GM18870 (cell line): ENCODE measurements at regions not wholly inside any gene's neighbourhood (a gene's known extent, or its start where the extent isn't known, plus 50 kb on each side); places are given as distances from the start of the nearest gene placed in this dataset.

Experiments
- ATAC-seq: cut with Tn5 transposase; IDR thresholded peaks from one replicate; pipeline ENCODE4 v1.9.1; 2021; ENCODE audit warnings: moderate library complexity; ENCODE audit not compliant: unreplicated experiment

DNA sequence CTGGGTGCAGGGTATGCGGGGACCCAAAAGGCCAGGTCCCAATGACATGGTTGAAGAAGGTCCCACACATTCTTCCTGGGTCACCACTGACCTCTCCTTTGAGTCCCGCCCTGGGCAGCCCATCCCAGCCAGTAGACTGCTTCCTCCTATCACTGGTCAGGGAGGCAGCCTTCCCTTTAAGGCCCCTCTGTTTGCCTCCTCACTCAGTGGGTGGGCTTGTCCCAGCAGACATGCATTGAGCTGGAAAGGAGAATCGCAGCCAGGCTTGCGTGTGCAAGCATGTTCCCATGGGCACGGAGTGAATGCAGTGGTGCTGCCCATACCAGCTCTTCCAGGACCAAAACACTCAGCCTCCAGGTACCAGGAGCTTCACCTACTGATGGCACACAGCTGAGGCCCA, 162.4 kb upstream of the SYT13 start:
- ATAC-seq = no peak

DNA sequence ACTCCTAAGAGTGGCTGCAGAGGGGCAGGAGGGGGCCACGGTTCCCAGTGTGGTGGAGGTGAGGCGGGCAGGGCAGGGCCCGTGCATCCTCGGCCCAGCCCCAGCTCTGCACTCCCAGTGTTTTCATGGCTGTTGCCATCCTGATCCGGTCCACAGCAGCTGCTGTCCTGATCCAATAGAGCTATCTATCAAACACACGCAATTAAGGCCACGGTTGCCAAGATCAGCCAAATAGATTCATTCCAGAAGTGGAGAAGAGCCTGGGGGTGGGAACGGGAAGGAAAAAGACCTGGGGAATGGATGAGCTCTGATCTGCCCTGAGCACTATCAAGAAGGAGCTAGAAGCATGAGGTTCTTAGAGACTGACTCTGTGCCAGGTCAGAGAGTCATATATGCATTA, 160.9 kb upstream of the SYT13 start:
- ATAC-seq = no peak

DNA sequence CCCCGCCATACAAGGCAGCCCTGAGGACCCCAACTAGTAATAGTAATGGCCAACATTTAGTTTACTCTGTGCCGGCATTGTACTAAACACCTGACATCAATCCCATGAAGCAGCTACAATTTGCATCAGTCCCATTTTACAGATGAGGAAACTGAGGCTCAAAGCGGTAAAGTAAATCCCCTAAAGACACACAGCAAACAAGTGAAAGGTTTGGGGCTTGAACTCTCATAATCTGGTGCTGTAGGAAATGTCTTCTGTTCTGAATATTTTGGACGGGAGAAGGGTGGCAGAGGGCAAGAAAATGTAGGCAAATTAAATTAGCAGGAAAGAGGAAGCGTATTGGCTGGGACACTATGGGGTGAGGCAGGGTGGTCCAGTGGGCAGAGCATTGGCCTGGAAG, 160.3 kb upstream of the SYT13 start:
- no peak for ATAC-seq

DNA sequence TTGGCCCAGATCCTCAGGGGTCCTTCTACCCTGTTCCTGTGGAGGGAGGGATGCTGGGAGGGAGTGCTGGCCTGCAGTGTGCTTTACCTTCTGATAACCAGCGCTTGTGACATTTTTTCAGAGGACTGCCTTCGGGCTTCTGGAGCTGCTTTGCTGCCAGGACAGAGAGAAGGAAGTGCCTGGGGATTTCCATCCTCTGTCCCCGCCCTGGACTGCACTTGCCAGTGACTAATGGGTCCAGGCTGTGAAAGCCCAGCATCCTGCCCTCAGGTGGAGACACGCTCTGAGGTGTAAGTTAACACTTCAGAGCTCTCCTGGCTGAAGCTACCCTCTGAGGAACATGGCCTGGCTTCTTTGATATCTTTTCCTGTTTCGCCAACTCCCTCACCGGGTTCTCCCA, 158.7 kb upstream of the SYT13 start:
- no peak for ATAC-seq

DNA sequence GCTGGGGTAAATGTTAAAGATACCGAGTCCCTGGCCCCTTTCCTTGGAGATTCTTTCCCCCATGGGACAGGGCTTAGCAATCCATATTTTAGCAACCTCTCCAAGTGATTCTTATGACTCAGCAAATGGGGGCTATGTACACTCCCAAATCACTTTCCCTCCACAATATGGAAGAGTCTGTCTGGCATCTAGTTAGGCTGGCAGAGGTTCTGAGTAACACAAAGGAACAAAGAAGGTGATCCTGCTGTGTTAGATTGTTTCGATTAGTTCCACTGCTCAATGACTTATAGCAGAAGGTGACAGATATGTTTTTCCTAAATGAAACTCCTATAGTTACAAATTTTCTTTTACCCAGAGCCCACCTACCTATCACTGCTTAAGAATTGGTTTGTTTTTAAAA, 154.0 kb upstream of the SYT13 start:
- ATAC-seq = no peak

DNA sequence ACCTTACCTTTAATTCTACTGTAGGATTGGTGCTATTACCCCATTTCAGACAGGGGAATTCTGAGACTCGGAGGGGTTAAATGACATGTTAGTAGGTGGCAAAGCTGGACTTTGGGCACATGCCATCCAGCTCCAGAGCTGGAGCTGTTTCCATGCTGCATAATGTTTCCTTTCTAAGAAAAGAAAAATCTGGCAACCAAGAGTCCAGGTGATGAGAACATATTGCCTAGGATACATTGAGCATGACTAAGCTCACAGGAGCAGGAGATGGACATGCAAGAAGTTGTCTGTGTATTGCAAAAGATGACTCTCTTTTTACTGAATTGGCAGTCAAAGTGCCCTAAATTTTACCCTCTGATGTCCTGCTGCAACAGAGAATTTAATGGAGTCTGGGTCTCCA, 150.8 kb upstream of the SYT13 start:
- ATAC-seq = no peak

DNA sequence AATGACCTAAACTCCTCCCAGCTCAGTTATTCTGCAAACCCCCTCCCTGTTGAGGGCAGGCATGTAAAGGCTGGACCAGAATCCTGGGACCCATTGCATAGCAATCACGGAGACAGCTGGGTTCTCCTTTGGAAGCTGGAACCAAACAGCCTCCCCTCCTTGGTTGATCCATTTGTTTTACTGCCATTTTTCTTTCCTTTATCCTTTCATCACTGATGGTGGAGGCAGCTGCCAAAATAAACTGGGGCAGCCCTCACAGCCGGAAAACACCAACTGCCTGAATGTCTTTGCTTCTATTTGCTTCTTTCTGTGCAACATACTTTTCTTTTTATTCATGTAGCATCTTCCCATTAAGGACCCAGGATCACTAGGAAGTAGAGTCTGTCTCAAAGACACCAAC, 150.0 kb upstream of the SYT13 start:
- no peak for ATAC-seq

DNA sequence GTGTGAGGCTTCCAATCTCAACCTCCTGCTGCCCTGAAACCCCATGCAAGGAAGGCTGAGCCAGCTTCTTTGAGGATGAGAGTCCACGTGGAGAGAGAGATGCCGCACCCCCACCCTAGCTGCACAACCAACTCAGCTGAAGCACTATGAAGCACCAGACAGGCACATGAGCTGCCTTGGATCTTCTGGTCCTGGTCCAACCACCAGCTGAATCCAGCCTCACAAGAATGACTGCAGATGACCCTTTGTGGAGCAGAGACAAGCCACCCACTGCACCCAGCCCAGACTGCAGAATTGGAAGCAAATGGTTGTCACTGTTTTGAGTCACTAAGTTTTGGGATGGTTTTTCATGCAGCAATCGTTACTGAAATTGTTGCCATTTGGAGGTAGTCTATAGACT, 149.6 kb upstream of the SYT13 start:
- ATAC-seq = no peak

DNA sequence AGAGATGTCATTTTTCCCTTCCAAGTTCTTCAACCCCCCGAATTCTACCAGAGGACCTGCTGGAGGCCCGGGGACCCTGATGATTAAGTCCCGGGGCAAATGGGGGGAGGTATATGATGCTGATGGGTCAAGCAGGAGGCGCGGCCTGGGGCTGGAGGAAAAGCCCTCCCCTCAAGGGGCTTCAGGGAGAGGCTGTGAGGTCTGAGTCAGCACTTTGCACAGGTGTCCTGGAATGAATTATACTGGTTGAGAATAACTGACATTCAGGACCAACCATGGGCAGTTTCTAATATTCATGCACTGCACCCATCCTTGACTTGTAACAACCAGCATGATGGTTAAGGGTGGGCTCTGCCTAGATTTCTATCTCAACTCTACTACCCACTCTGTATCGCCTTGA, 146.8 kb upstream of the SYT13 start:
- no peak for ATAC-seq

DNA sequence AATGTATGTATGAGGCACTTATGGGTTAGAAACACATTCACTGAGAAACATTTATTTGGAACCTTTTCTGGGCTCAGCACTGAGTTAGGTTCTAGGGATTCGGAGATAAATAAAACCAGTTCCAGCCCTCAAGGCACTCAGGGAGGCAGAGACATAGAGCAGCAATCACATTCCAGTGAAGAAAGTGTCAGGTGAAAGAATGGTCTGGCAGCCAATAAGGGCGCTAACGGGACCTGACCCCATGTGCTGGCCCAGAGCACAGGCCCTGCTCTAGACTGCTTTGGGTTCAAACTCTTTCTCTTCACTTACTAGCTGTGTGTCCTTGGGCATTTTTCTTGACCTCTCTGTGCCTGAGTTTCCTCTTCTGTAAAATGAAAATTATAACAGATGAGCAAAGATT, 146.0 kb upstream of the SYT13 start:
- no peak for ATAC-seq

DNA sequence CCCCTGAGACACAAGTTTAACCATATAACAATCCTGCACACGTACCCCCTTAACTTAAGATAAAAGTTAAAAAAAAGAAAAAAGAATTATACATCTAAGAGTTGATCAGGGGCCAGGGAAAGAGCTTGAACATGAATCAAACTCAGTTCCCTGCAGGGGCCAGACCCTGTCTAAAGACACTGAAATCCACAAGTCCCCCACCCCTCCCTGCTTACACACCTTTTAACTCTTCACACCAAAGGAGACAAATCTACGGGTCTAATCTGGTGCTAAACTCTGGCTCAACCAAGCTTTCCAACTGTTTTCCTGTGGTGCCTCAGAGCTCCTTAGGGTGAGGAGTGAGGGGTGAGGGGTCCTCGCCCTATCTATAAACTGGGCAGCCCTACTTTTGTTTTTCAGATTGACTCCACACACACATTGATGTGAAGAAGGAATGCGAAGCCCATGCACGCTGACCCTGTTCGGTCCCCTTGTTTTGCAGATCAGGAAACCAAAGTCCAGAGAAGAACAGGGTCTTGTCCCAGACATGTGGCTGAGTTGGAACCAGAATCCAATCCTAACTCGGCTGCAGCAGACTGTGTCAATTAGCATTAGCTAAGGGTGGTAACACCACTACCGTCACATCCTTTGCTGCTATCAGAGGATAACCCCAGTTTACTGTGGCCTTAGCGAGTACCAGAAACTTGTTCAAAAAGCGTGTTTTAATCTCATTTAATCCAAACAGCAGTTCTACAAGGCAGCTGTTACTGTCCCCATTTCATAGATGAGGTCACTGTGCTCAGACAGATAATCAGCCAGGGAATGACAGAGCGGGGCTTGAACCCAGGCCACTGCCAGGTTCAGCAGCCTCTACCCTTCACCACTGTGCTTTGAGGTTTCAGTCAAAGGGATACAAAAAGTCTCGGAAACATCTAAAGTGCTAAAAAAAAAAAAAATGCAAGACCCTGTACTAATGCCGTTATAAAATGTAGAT, 145.2 kb upstream of the SYT13 start:
- no peak for ATAC-seq

DNA sequence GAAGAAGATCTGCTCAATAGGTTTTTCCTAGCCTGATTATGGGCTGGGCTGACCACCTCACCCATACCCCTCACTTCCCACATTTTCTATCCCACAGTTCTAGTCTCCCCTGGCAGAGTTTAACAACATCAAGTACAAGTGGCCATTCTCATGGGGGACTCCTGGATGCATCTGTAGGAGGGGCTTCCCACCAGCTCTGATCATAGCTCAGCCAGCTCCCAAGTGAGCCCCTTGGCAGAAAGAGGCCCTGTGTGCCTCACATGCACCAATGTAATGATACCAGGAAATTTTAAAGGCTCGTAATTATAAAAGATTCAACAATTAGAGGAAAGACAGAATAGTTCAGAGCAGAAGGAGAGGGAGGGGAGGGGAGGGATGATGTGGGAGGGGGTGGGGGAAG, 144.2 kb upstream of the SYT13 start:
- ATAC-seq = no peak

DNA sequence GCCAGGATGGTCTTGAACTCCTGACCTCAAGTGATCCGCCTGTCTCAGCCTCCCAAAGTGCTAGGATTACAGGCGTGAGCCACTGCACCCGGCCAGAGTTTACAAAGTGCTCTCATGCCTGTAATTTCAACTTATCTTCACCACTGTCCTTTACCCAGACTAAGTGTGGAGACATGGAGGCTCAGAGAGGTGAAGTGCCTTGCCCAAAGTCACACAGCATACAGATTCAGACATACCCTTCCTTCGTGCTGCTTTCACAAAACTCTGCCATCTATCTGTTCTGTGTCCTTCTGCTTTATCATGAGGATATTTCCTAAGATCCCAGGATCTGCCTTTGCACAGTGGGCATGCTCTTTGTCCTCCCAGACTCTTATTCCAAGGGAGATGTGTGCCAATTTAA, 143.6 kb upstream of the SYT13 start:
- no peak for ATAC-seq

DNA sequence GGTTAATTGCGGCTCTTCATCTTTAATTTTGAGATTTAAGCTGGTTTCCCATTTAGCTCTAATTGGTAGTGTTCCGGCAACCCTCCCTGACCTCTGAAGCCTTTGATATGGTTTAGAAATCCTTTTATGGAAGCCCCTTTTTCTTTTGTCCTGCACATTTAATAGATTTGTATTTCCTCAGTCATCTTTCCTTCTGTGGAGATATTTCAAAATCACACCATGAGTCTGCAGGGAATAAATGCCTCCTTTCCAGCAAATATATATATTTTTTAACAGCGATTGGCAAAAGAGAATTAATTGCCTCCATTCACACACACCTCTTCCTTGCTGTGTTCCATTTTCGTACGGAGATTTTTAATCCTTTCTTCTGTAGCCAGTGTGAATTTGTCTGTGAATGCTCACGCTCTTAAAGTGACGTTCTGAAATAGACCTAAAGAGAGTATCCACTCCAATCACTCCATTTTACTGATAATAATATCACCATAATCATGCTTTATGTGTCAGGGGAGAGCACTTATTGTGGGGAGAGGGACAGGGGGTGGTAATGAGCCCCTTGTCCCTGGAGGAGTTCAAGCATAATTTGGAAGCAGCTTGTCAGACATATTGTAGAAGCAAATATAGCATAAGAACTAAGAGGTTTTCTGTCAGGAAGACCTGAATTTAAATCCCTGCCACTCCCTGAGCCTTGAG, 142.5 kb upstream of the SYT13 start:
- ATAC-seq = no peak

DNA sequence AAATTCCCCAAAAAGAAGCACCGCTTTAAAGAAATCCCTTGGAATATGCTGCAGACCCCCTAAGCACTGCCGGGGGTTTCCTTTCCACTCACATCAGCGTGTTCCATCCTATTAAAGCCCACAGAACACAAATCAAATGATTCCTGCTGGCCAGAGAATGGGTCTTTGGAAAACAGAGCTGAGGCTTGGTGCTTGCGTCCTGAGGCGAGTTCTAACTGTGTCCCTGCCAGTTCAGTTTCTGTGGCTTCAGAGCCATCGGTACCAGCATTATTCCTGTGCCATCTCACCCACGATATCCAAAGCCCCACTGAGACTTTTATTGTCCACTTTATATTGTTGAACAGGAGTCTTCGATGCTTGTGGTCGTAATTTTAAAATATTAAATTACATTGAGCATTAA, 142.0 kb upstream of the SYT13 start:
- no peak for ATAC-seq

DNA sequence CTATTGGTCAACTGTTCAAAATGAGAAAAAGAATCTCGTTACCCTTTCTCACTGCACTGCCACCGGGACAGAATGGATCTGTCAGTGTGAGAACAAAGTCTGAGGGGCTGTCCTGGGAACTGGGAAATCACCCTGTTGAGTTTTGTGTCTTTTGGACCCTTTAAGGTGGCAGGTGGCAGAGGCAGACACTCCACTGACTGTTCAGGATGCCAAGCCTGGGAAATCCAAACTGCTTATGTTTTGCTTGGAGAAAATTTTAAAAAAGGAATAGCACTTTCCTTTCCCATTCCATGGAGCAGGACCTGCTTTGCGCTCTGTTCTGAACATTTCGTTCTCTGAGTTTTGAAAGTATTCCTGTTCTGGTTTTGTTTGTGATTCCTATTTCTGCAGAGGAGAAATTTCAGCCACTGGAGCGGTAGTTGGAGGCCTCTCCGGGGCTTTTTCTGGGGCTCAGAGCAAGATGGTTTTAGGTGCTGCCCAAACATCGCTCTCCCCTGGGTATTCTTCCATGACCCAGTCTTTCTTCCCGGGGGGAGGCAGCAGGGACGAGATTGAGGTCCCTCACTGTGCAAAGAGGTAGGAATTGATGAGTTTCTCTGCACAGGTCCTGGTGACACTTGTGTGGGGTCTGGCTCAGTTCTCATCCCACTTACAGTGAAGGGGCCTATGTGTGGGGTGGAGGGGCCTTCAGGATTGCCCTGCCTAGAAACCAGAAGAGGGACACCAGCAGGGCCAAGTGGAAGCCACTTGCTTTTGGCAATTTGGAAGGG, 138.5 kb upstream of the SYT13 start:
- ATAC-seq = no peak

DNA sequence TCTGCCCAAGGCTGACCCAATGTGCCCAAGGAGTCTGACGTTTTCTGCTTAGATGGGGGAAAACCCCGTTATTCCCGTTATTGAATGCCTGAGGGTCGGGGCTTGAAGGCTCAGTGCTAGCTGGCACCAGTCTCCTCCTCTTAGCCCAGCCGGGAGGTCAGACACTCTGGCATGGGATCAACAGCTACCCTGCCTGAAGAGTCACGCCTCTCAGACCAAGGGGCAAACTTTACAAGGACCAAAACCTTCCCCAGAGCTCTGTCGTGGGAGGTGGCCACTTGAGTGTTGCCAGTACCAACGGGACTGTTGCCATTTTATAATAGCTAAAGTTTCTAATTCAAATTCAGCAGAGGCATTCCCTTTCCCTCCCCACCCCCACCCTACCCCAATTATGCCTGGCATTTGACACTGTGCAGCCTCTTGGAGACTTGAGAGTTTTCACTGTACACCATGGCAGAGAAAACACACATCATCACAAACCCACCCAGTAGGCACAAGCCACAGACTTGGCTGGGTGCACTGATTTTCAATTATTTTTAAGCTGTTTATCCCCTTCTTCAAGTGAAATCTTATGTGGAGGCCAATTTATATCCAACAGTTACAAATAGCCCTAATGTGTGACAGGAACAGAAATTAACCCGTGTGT, 137.5 kb upstream of the SYT13 start:
- no peak for ATAC-seq

DNA sequence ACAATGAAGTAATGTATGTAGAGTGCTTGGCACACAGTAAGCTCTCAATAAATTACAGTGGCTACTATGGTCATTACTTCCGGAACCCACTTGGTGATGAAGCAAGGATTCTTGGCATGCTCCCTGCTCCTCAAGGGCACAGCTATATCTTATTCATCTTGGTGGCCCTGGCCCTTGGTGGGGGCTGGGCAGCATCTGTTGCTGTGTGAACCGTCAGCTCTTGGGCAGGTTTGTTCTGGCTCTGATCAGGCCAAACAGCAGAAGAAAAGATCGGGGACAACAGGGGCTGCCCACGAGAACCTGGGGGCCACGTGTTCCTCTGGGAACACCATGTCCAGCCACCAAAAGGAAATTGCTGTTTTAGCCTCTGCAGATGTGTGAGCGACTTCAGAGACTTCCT, 136.9 kb upstream of the SYT13 start:
- ATAC-seq = no peak

DNA sequence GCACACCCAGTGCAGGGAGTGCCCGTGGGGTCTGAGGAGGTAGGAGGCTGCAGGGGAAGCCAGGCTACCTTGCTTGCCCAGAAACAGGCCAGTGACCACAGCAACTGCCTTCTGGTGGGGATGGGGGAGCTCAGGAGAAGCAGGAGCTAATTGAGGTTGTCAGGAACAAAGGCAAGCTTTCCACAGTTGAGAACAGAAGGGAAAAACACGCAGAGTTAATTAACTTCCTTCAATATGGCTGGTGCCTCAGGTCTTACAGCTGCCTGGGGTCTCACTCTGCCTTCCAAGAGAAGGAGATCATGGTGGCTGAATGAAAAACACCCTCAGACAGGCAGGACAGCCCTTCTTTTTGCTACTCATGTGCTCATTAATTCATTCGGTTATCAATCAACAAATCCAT, 127.9 kb upstream of the SYT13 start:
- no peak for ATAC-seq

DNA sequence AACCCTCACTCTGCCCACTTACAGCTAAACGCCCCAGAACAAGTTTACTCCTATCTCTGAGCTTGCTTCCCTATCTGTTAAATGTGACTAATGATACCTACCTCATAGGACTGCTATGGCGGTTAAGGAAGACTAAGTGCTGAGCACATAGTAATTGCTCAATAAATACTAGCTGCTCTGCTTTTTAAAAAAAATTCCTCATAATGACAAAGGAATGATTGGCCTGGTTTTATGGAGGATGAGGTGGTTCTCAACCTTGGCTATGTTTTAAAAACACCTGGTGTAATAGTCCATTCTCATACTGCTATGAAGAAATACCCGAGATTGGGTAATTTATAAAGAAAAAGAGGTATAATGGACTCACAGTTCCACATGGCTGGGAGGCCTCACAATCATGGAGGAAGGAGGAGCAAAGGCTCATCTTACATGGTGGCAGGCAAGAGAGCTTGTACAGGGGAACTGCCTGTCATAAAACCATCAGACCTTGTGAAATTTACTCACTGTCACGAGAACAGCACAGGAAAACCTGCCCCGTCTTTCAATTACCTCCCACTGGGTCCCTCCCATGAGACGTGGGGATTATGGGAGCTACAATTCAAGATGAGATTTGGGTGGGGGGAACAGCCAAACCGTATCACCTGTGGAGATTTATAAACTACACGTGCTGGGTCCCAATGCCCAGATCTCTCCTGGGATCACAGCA, 127.2 kb upstream of the SYT13 start:
- no peak for ATAC-seq

DNA sequence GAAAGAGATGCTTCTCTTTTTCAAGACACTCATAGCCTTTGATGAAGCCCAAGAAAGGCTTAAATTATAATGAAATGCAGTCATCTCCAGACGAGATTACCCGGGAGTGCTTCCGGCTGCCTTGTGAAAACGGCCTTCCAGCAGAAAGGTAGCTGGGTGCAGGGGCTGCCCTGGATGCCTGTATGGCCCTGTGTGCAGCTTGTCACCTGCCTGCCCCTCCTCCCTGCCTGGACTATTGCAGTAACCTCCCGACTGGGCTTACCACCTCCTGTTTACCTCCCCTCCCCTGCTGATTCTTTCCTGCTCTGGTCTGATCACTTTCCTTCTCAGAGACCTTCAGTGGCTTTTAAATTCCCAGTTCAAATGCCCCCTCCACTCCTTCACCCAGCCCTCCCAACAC, 126.4 kb upstream of the SYT13 start:
- no peak for ATAC-seq
